ENCODE measurements at regions not wholly inside any gene's neighbourhood (a gene's known extent, or its start where the extent isn't known, plus 50 kb on each side); places are given as distances from the start of the nearest gene placed in this dataset.

DNA sequence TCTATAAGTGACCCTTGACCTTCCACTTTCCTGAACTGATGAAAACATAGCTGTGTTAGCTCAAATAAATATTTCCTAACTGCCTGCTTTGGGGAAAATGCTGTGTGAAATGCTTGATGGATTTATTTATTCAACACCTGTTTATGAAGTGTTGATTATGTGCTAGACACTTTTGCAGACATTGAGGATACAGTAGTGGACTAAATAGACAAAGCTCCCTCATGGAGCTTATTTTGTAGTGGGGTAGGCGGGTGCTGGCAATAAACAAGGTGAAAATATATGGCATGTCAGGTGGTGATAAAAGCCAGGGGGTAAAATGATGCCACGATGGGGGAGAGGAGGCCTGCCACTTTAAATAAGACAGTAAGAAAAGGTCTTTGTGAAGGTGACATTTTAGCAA, 50.2 kb upstream of the TLR3 start:
- TF ChIP-seq, protein P1, sequence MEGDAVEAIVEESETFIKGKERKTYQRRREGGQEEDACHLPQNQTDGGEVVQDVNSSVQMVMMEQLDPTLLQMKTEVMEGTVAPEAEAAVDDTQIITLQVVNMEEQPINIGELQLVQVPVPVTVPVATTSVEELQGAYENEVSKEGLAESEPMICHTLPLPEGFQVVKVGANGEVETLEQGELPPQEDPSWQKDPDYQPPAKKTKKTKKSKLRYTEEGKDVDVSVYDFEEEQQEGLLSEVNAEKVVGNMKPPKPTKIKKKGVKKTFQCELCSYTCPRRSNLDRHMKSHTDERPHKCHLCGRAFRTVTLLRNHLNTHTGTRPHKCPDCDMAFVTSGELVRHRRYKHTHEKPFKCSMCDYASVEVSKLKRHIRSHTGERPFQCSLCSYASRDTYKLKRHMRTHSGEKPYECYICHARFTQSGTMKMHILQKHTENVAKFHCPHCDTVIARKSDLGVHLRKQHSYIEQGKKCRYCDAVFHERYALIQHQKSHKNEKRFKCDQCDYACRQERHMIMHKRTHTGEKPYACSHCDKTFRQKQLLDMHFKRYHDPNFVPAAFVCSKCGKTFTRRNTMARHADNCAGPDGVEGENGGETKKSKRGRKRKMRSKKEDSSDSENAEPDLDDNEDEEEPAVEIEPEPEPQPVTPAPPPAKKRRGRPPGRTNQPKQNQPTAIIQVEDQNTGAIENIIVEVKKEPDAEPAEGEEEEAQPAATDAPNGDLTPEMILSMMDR (conservative IDR thresholded peaks at IDR 0.05), result no peak
- H3K27ac ChIP-seq, result no peak overlapping the region
